ENCODE measurements at regions not wholly inside any gene's neighbourhood (a gene's known extent, or its start where the extent isn't known, plus 50 kb on each side); places are given as distances from the start of the nearest gene placed in this dataset.

DNA sequence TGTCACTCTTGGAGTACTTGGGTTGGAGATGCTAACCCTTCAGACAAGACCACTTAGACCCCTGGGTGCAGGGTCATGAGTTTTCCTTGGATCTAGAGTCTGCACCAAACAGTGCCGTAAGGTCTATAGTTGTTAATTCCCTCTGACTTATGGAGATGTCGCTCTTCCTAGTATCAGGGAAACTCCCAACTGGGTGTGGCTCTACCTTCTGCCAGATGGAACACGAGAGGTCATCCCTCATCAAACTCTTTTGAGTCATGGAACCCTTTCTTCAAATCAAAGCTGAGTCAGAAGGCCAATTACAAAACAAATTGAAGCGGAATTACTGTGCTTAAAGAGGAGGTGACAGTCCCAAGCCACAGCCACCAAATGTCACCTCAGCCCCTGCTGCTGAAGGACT, 514.9 kb upstream of the PROK2 start:
- TF ChIP-seq, protein P1, sequence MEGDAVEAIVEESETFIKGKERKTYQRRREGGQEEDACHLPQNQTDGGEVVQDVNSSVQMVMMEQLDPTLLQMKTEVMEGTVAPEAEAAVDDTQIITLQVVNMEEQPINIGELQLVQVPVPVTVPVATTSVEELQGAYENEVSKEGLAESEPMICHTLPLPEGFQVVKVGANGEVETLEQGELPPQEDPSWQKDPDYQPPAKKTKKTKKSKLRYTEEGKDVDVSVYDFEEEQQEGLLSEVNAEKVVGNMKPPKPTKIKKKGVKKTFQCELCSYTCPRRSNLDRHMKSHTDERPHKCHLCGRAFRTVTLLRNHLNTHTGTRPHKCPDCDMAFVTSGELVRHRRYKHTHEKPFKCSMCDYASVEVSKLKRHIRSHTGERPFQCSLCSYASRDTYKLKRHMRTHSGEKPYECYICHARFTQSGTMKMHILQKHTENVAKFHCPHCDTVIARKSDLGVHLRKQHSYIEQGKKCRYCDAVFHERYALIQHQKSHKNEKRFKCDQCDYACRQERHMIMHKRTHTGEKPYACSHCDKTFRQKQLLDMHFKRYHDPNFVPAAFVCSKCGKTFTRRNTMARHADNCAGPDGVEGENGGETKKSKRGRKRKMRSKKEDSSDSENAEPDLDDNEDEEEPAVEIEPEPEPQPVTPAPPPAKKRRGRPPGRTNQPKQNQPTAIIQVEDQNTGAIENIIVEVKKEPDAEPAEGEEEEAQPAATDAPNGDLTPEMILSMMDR (IDR thresholded peaks at IDR 0.05), result no peak
- TF ChIP-seq POLR2AphosphoS5 (IDR thresholded peaks at IDR 0.05), result no peak
- TF ChIP-seq POLR2A (IDR thresholded peaks at IDR 0.05), result no peak

Measured in gastroesophageal sphincter (tissue), 3 donors.